Ishikawa (cell line): ENCODE measurements at regions not wholly inside any gene's neighbourhood (a gene's known extent, or its start where the extent isn't known, plus 50 kb on each side); places are given as distances from the start of the nearest gene placed in this dataset.

ENCODE experiments used
- EGR1 ChIP-seq: IDR thresholded peaks from 2 replicates; pipeline ENCODE4 v1.6.1; 2012
- EP300 ChIP-seq: IDR thresholded peaks from 2 replicates; pipeline ENCODE4 v1.6.1; 2012; ENCODE audit warnings: borderline replicate concordance
- NFIC ChIP-seq: IDR thresholded peaks from 2 replicates; pipeline ENCODE4 v1.6.1; 2012
- RAD21 ChIP-seq: IDR thresholded peaks from 2 replicates; pipeline ENCODE4 v1.6.1; 2012; ENCODE audit warnings: low read depth
- TAF1 ChIP-seq: IDR thresholded peaks from 2 replicates; pipeline ENCODE4 v1.6.1; 2012; ENCODE audit warnings: low read depth, mild to moderate bottlenecking
- TEAD4 ChIP-seq: IDR thresholded peaks from 2 replicates; pipeline ENCODE4 v1.6.1; 2012
- YY1 ChIP-seq: IDR thresholded peaks from 2 replicates; pipeline ENCODE4 v1.6.1; 2012; ENCODE audit warnings: low read depth
- TF ChIP-seq, protein P1 (sequence below): IDR thresholded peaks from 2 replicates; pipeline ENCODE4 v1.6.1; 2012

DNA sequence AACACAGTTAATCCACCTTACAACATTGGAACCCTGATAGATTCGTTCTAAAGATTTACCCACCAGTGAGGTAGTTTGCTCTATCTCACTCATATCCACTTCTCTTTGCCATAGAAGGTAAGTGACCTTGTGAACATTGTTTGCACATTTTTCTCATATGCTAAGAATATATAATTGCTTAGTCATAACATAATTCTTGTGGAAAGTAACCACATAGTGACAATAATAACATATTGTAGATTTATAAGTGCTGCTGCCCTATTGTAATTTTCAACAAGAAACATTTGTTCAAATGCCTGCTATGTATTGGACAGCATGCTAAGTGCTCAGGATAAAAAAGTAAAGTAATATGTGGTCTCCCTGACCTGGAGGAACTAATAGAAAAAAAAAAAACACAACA, 554.2 kb upstream of the KCNMB2 start:
- TF ChIP-seq NFIC (no peak), TEAD4 (no peak), TAF1 (no peak), YY1 (no peak), EGR1 (no peak), RAD21 (no peak), EP300 (no peak)
- TF ChIP-seq, protein P1, sequence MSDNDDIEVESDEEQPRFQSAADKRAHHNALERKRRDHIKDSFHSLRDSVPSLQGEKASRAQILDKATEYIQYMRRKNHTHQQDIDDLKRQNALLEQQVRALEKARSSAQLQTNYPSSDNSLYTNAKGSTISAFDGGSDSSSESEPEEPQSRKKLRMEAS: no peak
